Embryonic facial prominence (tissue), 1 donor: ENCODE measurements at regions not wholly inside any gene's neighbourhood (a gene's known extent, or its start where the extent isn't known, plus 50 kb on each side); places are given as distances from the start of the nearest gene placed in this dataset.
"Not testable (repeated sequence)": the region's sequence is repeated elsewhere in the genome, so short reads cannot be mapped to it uniquely, and the experiment has no call there.

Source experiments
- DNase-seq: peaks from one replicate; pipeline ENCODE4 v3.0.0-alpha.2; 2016; ENCODE audit errors: extremely low spot score

DNA sequence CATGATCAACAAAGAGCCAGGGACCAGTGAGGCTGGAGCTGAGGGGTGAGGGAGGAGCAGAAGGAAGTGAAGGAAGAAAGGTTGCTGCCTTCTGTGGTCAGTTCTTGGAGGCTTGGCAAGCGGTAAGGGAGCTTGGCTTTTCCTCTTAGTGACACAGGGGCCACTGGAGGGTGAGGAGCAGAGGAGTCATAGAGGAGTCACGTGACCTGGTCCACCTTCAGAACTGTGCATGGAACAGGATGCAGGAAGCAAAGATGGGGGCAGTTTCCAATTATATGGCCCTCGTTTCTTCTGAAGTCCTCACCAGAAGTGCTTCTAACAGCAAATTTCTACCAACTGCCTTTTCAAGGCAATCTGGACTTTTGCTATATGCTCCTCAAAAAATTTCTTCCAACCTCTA is 326.9 kb upstream of the SMIM21 start:
- DNase-seq: no peak

DNA sequence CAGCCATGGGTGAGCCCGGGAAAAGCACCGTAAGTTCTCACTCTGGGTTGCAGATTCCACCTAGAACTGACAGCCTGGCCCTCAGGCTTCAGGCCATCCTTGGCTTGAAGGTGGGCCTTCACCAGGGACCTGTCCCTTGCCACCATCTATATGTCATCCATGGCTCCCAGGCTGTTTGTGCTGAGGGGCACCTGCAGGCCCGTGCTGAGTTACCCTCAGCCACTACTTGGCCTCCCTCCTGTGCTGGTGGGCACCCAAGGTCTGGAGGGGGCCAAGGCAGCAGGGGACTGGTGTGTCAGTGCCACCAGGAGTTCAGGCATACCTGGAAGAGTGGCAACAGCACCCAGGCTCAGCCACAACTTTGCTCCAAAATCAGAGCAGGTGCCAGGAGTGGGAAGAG is 326.2 kb upstream of the SMIM21 start:
- no peak for DNase-seq

DNA sequence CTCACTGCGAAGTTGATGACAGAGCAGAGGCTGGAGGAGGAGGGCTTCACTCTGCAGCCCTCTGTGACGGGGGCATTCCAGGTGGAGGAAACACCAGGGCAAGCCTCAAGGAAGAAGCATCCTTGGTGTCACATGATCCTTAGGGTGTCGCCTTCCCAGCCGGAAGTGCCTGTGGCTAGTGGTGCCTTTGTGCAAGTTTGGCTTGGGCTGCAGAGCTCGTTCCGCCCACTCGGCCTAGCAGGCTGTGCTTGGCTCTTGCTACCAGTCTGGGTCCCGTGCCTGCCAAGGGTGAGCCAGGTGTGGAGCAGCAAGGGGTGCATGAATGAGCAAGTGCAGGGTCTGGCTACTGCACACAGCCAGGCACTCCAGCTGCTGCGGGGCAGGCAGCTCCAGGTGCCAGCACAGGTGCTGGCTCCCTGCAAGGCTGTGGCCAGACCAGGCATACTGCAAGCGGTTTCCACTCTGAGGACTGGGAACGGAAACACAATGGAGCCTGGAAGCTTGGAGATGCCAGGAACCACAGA is 325.3 kb upstream of the SMIM21 start:
- DNase-seq: no peak

DNA sequence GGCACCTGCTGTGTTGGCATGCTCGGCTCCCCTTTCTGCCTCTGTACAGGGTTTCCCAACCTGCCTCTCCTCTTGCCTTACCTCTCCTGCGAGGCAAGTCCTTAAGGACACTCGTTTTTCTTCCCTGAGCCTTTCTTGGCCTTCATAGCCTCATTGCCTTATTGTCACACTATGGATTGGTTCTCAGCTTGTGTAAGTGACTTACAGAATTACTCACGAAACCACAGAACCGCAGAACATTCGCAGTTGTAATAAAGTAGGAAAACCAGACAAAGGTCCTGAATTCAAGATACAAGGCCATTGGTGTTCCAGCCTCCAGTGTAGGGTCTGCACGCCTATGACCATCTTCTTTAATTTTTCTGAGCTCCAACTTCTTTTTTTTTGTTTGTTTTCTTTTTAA is 317.6 kb upstream of the SMIM21 start:
- DNase-seq: no peak

DNA sequence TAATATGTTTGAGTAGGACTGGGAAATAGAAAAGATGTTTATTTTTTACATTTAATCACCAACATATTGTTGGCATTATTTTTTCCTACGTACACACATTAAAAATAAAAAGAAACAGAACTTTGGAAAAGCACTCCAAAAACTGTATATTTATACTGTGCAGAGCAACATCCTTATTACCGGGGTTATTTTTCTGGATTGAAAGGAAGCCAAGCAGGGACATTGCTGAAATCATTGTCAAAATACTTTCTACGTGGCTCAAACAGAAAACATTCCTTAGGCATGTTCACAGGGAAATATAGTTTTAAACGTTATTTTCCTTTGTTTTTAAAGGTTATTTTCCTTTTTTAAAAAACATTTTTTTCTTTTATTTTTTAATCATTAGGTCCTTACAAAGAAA is 315.0 kb upstream of the SMIM21 start:
- no peak for DNase-seq

DNA sequence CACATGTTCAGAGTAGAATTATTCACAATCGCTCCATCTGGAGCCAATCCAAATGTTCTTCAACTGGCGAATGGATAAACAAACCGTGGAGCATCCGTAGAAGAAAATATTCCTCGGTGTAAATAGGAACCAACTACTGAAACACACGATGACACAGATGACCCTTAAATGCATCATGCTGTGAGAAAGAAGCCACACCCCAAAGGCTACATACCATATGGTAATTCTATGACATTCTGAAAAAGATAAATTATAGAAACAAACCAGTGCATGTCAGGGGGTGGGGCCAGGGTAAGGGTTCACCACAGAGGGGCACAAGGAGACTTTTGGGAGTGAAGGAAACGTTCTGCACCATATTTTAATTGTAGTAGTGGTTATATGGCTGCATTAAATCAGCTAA is 312.2 kb upstream of the SMIM21 start:
- no peak for DNase-seq

DNA sequence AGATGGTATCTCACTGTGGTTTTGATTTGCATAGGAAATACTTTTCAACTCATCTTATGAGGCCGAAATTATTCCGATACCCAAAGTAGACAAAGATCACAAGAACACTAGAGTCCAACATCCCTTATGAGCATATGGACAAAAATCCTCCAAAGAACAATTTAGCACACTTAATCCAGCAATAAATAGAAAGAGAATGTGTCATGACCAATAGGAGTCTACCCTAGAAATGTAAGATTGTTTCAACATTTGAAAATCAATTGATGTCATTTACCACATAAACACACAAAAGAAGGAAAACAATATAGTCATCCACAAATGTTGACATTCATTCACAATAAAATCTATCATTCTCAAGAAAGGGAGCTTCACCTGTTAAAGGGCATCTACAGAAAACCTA is 307.8 kb upstream of the SMIM21 start:
- no peak for DNase-seq

DNA sequence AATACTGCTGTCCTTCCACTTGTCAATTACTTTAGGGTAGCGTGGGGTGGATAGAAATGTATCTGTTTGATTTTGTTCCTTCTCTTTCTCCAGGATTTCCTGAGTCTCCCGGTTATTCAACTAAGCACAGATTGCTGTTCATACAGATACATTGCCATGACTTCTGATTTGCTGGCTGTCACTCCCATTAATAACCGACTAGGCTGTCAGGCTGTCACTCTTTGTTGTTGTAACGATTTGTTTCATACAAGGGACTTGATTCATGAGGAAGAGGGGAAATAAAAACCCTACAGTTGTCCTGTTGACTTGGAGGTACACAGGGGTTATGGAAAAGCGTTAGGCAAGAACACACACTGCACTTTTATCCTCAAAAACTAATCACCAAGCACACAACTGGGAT is 302.7 kb upstream of the SMIM21 start:
- DNase-seq: no peak

DNA sequence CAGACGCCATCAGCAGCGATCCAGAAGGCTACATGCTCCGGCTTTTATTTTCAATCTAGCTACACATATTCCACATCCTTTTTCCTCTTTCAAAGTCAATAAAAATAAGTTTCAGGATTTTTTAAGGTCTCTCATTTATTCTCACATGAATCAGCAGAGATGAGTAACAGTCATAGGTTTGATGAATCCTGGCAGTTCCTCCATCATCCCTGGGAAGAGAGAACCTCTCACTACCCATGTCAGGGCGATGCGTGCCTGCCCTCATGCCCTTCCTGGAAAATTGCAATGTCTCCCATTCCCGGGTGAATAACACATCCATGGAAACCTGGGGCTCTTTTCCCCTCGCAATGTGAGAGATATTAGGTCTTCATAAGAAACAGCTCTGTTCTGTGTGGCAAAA is 301.1 kb upstream of the SMIM21 start:
- DNase-seq: no peak

DNA sequence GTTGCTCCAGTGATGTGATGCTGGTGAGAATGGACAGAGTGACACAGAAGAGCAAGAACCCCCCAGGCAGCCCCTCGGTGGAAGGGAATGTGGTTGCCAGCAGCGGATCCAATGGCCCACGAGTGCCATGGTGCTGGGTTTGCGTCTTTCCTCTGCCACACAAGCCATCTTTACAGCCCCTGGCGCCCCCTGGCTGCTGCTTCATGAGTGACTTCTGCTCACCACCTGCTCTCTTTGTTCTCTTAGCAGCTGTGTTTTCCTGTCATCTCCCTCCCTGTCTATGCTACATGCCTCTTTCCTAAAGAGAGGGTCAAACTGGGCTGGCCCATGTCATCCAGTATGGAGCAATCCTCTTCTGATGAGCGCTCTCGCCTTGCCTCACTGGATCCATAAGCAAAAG is 300.0 kb upstream of the SMIM21 start:
- no peak for DNase-seq

DNA sequence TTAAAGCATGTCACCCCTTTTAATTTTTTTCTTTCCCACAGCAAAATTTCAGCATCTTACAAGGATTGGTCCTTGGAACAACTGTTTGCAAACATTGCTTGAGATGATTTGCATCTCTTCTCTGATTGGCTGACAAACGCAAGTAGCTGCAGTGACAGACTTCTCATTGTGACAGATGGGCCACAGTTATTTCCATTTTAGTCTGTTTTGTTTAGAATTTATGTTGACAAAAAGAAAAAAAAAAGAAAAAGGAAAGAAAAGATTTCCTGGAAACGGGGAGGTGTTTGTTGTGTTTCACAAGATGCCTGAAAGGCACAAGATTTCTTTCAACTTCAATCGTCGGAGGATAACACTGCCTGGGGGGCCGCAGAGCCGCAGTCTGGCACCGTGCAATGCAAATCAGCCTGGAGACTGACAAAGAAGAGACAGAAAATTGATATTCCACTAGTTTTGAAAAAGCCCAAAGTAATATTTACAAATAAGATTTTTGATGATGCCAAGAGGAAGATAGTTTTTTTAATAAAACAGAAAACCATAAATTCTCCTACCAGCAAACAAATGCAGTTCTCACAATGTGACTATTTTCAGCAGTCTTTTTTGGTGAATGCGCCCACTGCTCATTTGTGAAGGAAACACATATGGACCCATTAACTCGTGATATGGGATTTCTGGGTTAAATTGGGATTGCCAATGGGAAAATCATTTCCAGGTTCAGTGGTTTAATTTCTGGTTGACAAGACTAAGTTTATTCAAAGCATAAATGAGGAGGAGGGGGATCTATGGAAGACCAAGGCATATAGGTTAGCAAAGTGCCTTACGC is 296.2 kb upstream of the SMIM21 start:
- DNase-seq: no peak

DNA sequence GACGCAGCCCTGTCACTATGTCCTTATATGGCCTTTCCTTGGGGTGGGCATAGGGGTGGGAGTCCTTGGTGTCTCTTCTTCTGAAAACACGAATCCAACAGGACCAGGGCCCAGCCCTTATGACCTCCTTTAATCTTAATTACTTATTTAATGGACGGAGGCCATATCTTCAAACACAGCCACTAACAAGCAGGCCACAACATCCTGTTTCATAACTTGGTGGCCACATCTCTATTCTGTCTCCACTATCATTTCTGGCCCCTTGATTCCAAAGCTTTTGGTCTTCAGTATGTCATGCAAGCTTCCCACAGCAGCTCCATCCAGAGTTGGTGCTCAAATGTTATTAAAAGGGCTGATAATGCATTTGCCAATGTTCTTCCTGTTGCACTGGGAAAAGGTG is 287.3 kb upstream of the SMIM21 start:
- no peak for DNase-seq

DNA sequence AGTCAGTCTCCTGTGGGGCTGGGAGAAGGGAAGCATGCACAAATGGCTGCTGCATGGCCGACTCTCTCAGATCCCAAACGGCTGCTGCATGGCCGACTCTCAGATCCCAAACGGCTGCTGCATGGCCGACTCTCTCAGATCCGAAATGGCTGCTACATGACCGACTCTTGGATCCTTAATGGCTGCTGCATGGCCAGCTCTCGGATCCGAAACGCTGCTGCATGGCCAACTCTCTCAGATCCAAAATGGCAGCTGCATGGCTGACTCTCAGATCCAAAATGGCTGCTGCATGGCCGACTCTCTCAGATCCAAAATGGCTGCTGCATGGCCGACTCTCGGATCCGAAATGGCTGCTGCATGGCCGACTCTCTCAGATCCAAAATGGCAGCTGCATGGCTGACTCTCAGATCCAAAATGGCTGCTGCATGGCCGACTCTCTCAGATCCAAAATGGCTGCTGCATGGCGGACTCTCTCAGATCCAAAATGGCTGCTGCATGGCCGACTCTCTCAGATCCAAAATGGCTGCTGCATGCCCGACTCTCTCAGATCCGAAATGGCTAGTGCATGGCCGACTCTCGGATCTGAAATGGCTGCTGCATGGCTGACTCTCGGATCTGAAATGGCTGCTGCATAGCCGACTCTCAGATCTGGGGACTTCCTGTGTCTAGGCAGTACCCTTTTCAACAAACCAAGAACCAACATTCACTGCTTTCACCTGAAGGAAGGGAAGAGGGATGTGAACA is 284.8 kb upstream of the SMIM21 start:
- DNase-seq: not testable (repeated sequence)

DNA sequence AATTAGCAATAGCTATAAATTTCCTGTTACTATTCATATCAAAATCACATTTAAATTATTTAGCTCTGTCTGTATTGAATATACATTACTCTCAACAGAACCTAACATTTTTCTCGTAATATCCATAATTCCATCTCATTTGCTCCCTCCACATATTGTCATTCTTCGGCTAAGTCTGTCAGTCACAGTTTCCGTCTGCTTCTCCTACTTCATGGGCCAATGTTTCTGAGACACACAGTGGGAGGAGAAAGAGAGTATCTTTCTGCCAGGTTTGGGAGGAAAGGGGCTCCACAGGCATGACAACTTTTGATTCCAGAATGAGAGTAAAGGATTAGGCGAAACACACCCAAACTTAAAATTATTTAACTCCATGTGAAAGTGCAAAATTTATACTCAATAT is 273.1 kb upstream of the SMIM21 start:
- no peak for DNase-seq

DNA sequence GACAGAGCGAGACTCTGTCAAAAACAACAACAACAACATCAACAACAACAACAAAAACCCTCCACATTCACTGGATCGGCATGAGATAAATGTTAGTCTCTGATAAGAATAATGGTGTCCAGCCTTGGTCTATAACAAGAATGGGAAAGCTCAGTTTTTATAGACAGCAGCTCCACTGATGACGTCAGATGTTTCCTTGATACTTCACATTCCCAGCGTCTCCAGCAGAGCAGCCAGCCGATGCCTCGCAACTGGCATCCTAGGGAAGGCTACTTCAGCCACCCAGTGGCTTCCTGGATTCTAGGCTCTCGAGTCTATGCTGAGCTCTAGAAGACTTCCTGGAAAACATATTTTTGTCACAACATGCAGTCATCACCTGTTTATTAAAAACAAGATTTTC is 271.4 kb upstream of the SMIM21 start:
- no peak for DNase-seq

DNA sequence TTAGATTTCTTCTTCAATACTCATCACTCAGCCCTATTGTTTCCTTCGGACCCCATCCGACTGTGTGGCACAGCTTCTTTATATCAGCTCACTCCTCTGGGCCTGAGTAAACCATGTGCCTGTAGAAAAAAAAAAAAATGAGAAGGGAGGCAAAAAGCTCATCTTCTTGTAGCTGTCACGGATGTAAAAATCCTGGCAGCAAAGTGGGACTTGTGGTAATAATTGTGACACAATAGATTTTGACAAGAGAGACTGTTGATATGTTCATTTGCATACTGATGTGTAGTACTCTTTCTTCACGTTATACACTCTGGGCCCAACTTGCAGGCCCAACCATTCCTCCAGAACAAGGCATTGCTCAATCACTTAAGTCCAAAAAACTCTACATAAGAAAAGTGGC is 270.0 kb upstream of the SMIM21 start:
- no peak for DNase-seq

DNA sequence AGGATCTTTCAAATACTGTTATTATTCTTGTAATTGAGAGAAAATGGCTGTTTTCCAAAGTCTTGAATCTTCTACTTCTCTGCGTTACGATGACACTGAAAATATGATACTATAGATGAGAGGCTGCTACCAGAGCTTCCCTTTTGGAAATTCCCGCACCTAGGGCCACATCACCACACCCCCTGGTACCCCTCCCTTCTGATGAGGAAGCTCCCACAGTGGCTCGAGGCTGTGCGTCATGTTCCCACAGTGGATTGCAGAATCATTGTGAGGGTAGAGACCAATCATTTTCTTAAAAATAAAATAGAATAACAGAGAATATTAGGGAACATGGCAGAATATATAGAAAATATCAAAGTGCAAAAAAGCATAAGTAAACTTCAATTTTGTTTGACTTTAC is 268.9 kb upstream of the SMIM21 start:
- no peak for DNase-seq

DNA sequence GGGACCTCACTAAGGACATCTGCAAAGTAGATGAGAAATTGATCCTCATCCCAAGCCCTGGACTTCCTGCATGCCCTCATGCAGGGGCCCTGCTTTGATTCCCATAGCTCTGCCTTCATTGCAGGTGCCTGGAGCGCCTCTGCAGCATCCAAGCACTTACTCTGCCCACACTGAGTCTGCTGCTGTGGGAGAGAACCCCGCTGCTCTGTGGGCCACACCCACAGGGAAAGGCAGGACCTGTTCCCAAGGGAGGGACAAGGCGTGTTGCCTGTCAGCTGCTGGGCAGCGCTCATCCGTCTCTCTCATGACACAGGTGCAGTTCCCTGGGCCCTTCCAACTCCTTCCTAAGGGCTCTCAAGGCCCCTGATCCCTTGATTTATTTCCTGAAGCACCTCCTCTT is 266.8 kb upstream of the SMIM21 start:
- DNase-seq: no peak

DNA sequence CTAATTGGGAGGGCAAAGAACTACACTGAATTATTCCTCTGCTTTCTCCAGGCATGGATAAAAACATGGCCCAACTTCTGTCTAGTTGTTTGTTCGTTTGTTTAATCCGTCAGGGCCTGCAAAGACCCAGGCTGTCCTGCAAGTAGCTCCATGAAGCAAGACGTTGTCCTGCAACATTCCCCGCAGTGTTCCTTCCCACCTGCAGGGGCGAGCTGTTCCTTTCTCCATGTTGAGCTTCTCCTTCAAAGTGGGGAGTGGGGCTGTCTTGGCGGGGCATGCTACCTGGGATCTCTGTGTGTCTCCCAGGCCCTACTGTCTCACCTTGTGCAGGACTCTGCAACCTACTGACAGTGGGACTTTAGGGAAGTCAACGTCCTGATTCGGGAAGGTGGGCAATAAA is 264.0 kb upstream of the SMIM21 start:
- DNase-seq: no peak

DNA sequence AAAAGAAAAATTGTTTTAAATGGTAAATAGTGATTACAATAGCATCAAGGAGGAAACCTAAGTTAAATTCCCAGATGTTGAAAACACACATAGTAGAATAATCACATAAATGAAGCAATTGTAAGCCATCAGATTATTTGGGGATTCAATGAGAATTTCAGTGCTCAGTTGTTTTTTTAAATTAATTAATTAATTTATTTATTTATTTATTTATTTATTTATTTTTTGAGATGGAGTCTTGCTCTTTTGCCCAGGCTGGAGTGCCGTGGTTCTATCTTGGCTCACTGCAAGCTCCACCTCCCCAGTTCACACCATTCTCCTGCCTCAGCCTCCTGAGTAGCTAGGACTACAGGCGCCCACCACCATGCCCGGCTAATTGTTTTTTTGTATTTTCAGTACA is 262.8 kb upstream of the SMIM21 start:
- not testable (repeated sequence) for DNase-seq

DNA sequence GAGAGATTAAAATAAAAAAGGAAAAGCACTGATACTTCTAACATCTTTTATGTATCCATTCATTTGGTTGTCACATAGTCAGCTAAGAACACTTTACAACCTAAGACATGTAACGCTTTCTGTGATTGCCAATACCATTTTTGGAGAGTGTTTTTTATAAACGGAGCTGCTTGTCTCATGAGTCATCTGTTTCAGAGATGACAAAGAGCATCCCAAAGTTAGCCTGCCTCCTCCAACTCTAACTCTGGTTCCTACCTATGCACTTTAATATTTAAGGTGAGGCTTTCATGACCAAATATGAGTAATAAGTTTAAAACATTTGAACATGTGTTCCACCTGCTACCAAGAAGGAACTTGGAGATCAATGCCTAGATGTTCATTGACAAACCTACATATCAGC is 260.1 kb upstream of the SMIM21 start:
- no peak for DNase-seq

DNA sequence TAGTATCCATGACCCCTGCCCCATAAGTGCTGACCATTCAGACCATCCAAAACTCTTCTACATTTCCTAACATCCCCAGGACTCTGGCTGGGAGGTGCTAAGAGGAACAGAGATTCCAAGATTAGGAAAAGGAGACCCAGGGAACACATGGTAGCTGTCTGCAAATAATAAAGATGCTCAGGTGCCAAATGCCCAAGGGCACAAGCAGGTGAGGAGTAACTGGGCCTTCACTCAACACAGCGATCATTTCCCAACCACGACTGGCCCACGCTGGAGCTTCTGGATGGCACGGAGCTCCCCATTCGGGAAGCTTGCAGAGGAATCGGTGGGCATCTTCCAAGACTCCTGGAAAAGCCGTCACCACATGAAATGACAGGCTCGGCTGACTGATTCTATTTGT is 255.9 kb upstream of the SMIM21 start:
- DNase-seq: no peak

DNA sequence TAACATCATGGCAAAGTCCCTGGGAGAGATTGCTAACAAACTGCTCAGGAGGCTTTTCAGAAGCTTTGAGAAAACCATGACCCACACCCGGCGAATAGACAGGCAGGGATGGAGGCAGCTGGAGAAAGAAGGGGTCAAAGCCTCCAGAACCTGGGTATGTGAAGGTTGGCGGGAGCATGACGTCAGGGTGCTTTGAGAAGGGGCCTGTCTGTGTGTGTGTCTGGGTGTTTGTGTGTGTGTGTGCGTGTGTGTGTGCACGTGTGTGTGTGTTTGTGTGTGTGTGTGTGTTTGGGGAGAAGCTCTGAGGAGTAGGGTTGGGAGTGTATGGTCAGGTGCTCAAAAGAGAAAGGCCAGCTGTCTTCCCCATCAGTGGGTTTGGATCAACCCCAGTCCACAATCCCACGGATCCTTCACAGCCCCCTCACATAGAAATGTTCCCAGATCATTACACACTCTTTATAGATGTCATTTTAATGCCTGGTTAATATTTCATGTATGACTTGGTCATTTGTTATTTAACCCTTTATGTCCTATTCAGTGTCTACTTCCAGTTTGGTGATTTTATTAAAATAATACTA is 254.1 kb upstream of the SMIM21 start:
- no peak for DNase-seq
